GM19395 (cell line): ENCODE measurements at regions not wholly inside any gene's neighbourhood (a gene's known extent, or its start where the extent isn't known, plus 50 kb on each side); places are given as distances from the start of the nearest gene placed in this dataset.
"Not testable (repeated sequence)": the region's sequence is repeated elsewhere in the genome, so short reads cannot be mapped to it uniquely, and the experiment has no call there.

ENCODE experiments used
- ATAC-seq: cut with Tn5 transposase; IDR thresholded peaks from one replicate; pipeline ENCODE4 v1.9.1; 2021; ENCODE audit warnings: mild to moderate bottlenecking, moderate library complexity; ENCODE audit not compliant: unreplicated experiment

- ATAC-seq, result no peak
Observed at GRCh38 chr2:234203135-234203984, 152.9 kb downstream of the SPP2 start.

- ATAC-seq, result no peak
Observed at GRCh38 chr2:234202601-234203000, 152.1 kb downstream of the SPP2 start.

- no peak for ATAC-seq
Observed at GRCh38 chr2:234199996-234200395, 149.5 kb downstream of the SPP2 start.

- ATAC-seq, result no peak
Observed at GRCh38 chr2:234198976-234199375, 148.5 kb downstream of the SPP2 start.

GRCh38 chr2:234195516-234195915, 145.0 kb downstream of the SPP2 start:
- no peak for ATAC-seq

GRCh38 chr2:234193977-234194563, 143.6 kb downstream of the SPP2 start:
- ATAC-seq, result no peak

- ATAC-seq, result no peak
Observed at GRCh38 chr2:234191819-234192407, 141.4 kb downstream of the SPP2 start.

- no peak for ATAC-seq
Observed at GRCh38 chr2:234189786-234190300, 139.3 kb downstream of the SPP2 start.

- ATAC-seq, result no peak
Observed at GRCh38 chr2:234189230-234189629, 138.7 kb downstream of the SPP2 start.

GRCh38 chr2:234187646-234188174, 137.2 kb downstream of the SPP2 start:
- no peak for ATAC-seq

GRCh38 chr2:234181121-234181520, 130.6 kb downstream of the SPP2 start:
- ATAC-seq, result no peak

- no peak for ATAC-seq
Observed at GRCh38 chr2:234179031-234179363, 128.5 kb downstream of the SPP2 start.

GRCh38 chr2:234178330-234179030, 128.0 kb downstream of the SPP2 start:
- ATAC-seq, result no peak

GRCh38 chr2:234175649-234176048, 125.1 kb downstream of the SPP2 start:
- no peak for ATAC-seq

GRCh38 chr2:234174742-234175141, 124.2 kb downstream of the SPP2 start:
- no peak for ATAC-seq

- ATAC-seq, result no peak
Observed at GRCh38 chr2:234172532-234172931, 122.0 kb downstream of the SPP2 start.

- ATAC-seq, result no peak
Observed at GRCh38 chr2:234172066-234172465, 121.6 kb downstream of the SPP2 start.

- no peak for ATAC-seq
Observed at GRCh38 chr2:234171666-234172065, 121.2 kb downstream of the SPP2 start.

- no peak for ATAC-seq
Observed at GRCh38 chr2:234169674-234170073, 119.2 kb downstream of the SPP2 start.

- not testable (repeated sequence) for ATAC-seq
Observed at GRCh38 chr2:234168605-234169570, 118.4 kb downstream of the SPP2 start.
